GM12878 (cell line): ENCODE measurements at regions not wholly inside any gene's neighbourhood (a gene's known extent, or its start where the extent isn't known, plus 50 kb on each side); places are given as distances from the start of the nearest gene placed in this dataset.

ENCODE experiments used
- ATAC-seq: fragments of 200-7000 bp; cut with Tn5 transposase; 3 replicates; pipeline ENCODE4 v1.9.1; 2020; ENCODE audit warnings: mild to moderate bottlenecking, moderate library complexity
- BruUV-seq: library from RNA; stranded (reverse); fragments of 400-500 nt; replicated peaks from 2 replicates; lab custom pipeline; 2021; lab: Mats Ljungman, UMichigan
- CTCF ChIA-PET: fragments of 300-600 bp; sonication (Branson Sonifier 250); formaldehyde crosslinking; extraction: SDS; loops from one replicate; lab custom pipeline; 2021; ENCODE audit warnings: inconsistent platforms; lab: Yijun Ruan, JAX
- POLR2A ChIA-PET: fragments of 350-600 bp; formaldehyde crosslinking; extraction: SDS; loops from one replicate; lab custom pipeline; 2021; ENCODE audit warnings: inconsistent platforms; lab: Charles Lee
- RAD21 ChIA-PET: fragments of 300-600 bp; sonication (Branson Sonifier 250); formaldehyde crosslinking; loops from one replicate; lab custom pipeline; 2023; ENCODE audit warnings: antibody characterized with exemption; ENCODE audit not compliant: unreplicated experiment; lab: Charles Lee
- SMC1A ChIA-PET: fragments of 300-600 bp; sonication (Branson Sonifier 250); formaldehyde crosslinking; loops from one replicate; lab custom pipeline; 2023; ENCODE audit not compliant: unreplicated experiment, uncharacterized antibody; lab: Charles Lee
- DNase-seq: peaks from one replicate; pipeline ENCODE4 v3.0.0-alpha.2; 2011; ENCODE audit warnings: low read depth, low spot score
- FAIRE-seq: peaks from 3 replicates; lab custom pipeline; 2011; peaks lifted over from hg19 to GRCh38; lab: Jason Lieb, UNC
- H2AFZ ChIP-seq: 2 replicates; pipeline ENCODE4 v1.6.0; 2011; ENCODE audit warnings: low read depth, low read length, control low read depth; ENCODE audit not compliant: control insufficient read depth
- H3K27ac ChIP-seq: 2 replicates; pipeline ENCODE4 v1.5.1; 2011; ENCODE audit warnings: control low read depth; ENCODE audit not compliant: control insufficient read depth, insufficient read depth
- H3K27me3 ChIP-seq, 2 experiments: replicated peaks in 1 of 2; 2 replicates each; pipeline versions ENCODE4 v1.6.0 to v1.6.1; 2011; ENCODE audit warnings: low read length in 1 of 2; ENCODE audit not compliant: control insufficient read depth in 2 of 2, insufficient read depth in 2 of 2
- H3K36me3 ChIP-seq, 2 experiments: 2 replicates each; pipeline ENCODE4 v1.5.1; 2011; ENCODE audit warnings: low read length in 1 of 2; ENCODE audit not compliant: control insufficient read depth in 2 of 2, insufficient read depth in 2 of 2
- H3K4me1 ChIP-seq: 2 replicates; pipeline ENCODE4 v1.6.1; 2011; ENCODE audit warnings: mild to moderate bottlenecking, low read length, moderate library complexity, mixed read lengths; ENCODE audit not compliant: control insufficient read depth, insufficient read depth
- H3K4me2 ChIP-seq: 2 replicates; pipeline ENCODE4 v1.6.0; 2011; ENCODE audit warnings: control low read depth; ENCODE audit not compliant: control insufficient read depth, insufficient read depth
- H3K4me3 ChIP-seq: fragments of 200-600 bp; sonication (generic); 2 replicates; pipeline ENCODE4 v1.5.1; 2016
- H3K79me2 ChIP-seq: 2 replicates; pipeline ENCODE4 v1.6.0; 2011; ENCODE audit warnings: low read length; ENCODE audit not compliant: control insufficient read depth, insufficient read depth
- H3K9ac ChIP-seq: 2 replicates; pipeline ENCODE4 v1.8.0; 2011; ENCODE audit warnings: low read length, control low read depth, mixed read lengths; ENCODE audit not compliant: control insufficient read depth, insufficient read depth
- H3K9me3 ChIP-seq: replicated peaks from 3 replicates; pipeline ENCODE4 v1.5.1; 2011; ENCODE audit warnings: mild to moderate bottlenecking, low read length; ENCODE audit not compliant: control insufficient read depth, insufficient read depth
- H4K20me1 ChIP-seq: 2 replicates; pipeline ENCODE4 v1.6.0; 2011; ENCODE audit not compliant: control insufficient read depth, insufficient read depth
- EP300 ChIP-seq, 2 experiments: fragments of 150-350 bp in 1 of 2; IDR thresholded peaks; 2 replicates each; pipeline ENCODE4 v1.6.1; 2011 to 2012; ENCODE audit warnings: low read depth in 2 of 2, low read length in 2 of 2, borderline replicate concordance in 1 of 2, improper control_type of control experiment in 1 of 2, inconsistent platforms in 1 of 2; ENCODE audit not compliant: control insufficient read depth in 1 of 2
- HDAC2 ChIP-seq: fragments of 200-600 bp; sonication (generic); IDR thresholded peaks from 2 replicates; pipeline ENCODE4 v1.6.1; 2017
- NFIC ChIP-seq: IDR thresholded peaks from 2 replicates; pipeline ENCODE4 v1.6.1; 2012; ENCODE audit warnings: low read depth, mild to moderate bottlenecking, inconsistent platforms, low read length, moderate library complexity
- SRF ChIP-seq, 2 experiments: IDR thresholded peaks; 2 replicates each; pipeline ENCODE4 v1.6.1; 2011; ENCODE audit warnings: low read depth in 2 of 2, low read length in 2 of 2, mild to moderate bottlenecking in 1 of 2, moderate library complexity in 1 of 2
- ZNF592 ChIP-seq: fragments of 450-650 bp; IDR thresholded peaks from 2 replicates; pipeline ENCODE4 v1.6.1; 2017; ENCODE audit warnings: mild to moderate bottlenecking, moderate library complexity
- WGBS: methylation state at CpG from one replicate; pipeline ENCODE4 v1.1.6; 2016; ENCODE audit warnings: low lambda C conversion rate; ENCODE audit not compliant: insufficient replicate concordance, insufficient coverage; ENCODE audit errors: missing lambda C conversion rate; 5-methylcytosine and 5-hydroxymethylcytosine counted together
- in situ Hi-C: fragments of 300-500 bp; cut with MboI; formaldehyde crosslinking; loops from 9 replicates; pipeline ENCODE4 v1.14.3; 2018; ENCODE audit warnings: mixed read lengths
- intact Hi-C: fragments of 100-400 bp; cut with micrococcal nuclease; formaldehyde crosslinking; loops from one replicate; pipeline ENCODE4 v1.14.2; 2022; ENCODE audit not compliant: unreplicated experiment

- TF ChIP-seq SRF (IDR thresholded peaks at IDR 0.05; ENCODE audit: low read depth in 2 of 2, low read length in 2 of 2) (no peak), ZNF592 (no peak), NFIC (no peak)
Observed at GRCh38 chr4:164383058-164383357, 370.9 kb upstream of the SMIM31 start (continued).

- TF ChIP-seq EP300 (IDR thresholded peaks at IDR 0.05; ENCODE audit: borderline replicate concordance in 1 of 2, control insufficient read depth in 1 of 2, low read depth in 2 of 2, low read length in 2 of 2) (no peak), HDAC2 (no peak)
- TF ChIP-seq, all 136 proteins: peak for 0
- H3K36me3 ChIP-seq: no peaks in the 10 kb centered on the region
- peaks cover 3% of the 10 kb centered on the region in 2 experiments; a peak in 2 of 4 replicates for H3K27me3 ChIP-seq
- in situ Hi-C loops (no loop called here), intact Hi-C loops (no loop called here)
- BruUV-seq: no TSS peak
- 19% methylated on average over 42 of the region's 65 CpGs for WGBS
- H3K9me3 ChIP-seq: no peaks in the 10 kb centered on the region
- no peak overlapping the region for H3K4me3 ChIP-seq
- ChIA-PET CTCF (no interaction called here), SMC1A (no interaction called here), POLR2A (no interaction called here), RAD21 (no interaction called here)
- H4K20me1 ChIP-seq: no peaks in the 10 kb centered on the region
- no peaks in the 10 kb centered on the region for H3K79me2 ChIP-seq
- DNase-seq: no peak
- H3K27ac ChIP-seq: no peak overlapping the region
- no peak for FAIRE-seq
- H3K4me2 ChIP-seq: no peak overlapping the region
- ATAC-seq: no peak
- H3K4me1 ChIP-seq: no peaks in the 10 kb centered on the region
- no peak overlapping the region for H3K9ac ChIP-seq
- H2AFZ ChIP-seq: no peak overlapping the region
Observed at GRCh38 chr4:164383358-164384220, 370.3 kb upstream of the SMIM31 start.
